ENCODE measurements at regions not wholly inside any gene's neighbourhood (a gene's known extent, or its start where the extent isn't known, plus 50 kb on each side); places are given as distances from the start of the nearest gene placed in this dataset.

- TF ChIP-seq ZNF462 (CRISPR knock-in tag; IDR thresholded peaks at IDR 0.05) (no peak), CREB1 (CRISPR knock-in tag; IDR thresholded peaks at IDR 0.05; ENCODE audit: low read depth) (no peak), NANOG (IDR thresholded peaks at IDR 0.05; ENCODE audit: borderline replicate concordance) (no peak), ETS1 (IDR thresholded peaks at IDR 0.05) (no peak), EZH2 (IDR thresholded peaks at IDR 0.05; ENCODE audit: low read depth, unreplicated experiment) (no peak), STAT1 (IDR thresholded peaks at IDR 0.05; ENCODE audit: unreplicated experiment) (no peak), ZNF331 (CRISPR knock-in tag; IDR thresholded peaks at IDR 0.05; ENCODE audit: low read depth) (no peak)
Measured at GRCh38 chr13:36766295-36766694, 52.7 kb upstream of the RFXAP start (continued).

GRCh38 chr13:36767276-36767675 lies 51.7 kb upstream of the RFXAP start:
- no peaks in the 10 kb centered on the region for H3F3A ChIP-seq (replicated peaks; ENCODE audit: low read depth)
- H3K79me2 ChIP-seq (replicated peaks; ENCODE audit: insufficient read depth) = no peaks in the 10 kb centered on the region
- H3K27ac Mint-ChIP-seq = no peak overlapping the region
- H3K4me2 ChIP-seq = no peak overlapping the region
- no peak overlapping the region for H3K4me3 ChIP-seq
- no peaks in the 10 kb centered on the region for H3K27me3 ChIP-seq (ENCODE audit: insufficient read depth)
- DNase-seq (ENCODE audit: low spot score) = no peak
- H3K36me3 ChIP-seq (ENCODE audit: insufficient read depth) = no peaks in the 10 kb centered on the region
- no peak for ATAC-seq
- H3K36me3 Mint-ChIP-seq (ENCODE audit: low read depth) = peaks cover 23% of the 10 kb centered on the region; the same call in 1 of the 3 replicates
- no peak overlapping the region for H2AFZ ChIP-seq
- H4K20me1 ChIP-seq (replicated peaks; ENCODE audit: insufficient read depth) = no peaks in the 10 kb centered on the region
- H3K27me3 Mint-ChIP-seq (ENCODE audit: insufficient read depth, low read depth, poor library complexity) = no peaks in the 10 kb centered on the region
- H3K9me3 Mint-ChIP-seq = peaks cover 23% of the 10 kb centered on the region
- no peak overlapping the region for H3K4me3 Mint-ChIP-seq
- H3K4me1 Mint-ChIP-seq = peaks cover 24% of the 10 kb centered on the region
- no peaks in the 10 kb centered on the region for H3K4me1 ChIP-seq (ENCODE audit: insufficient read depth)
- peaks cover 20% of the 10 kb centered on the region for H3K9me2 ChIP-seq (ENCODE audit: insufficient read depth)
- H3K27ac ChIP-seq (ENCODE audit: low read depth) = no peak overlapping the region
- TF ChIP-seq JUNB (IDR thresholded peaks at IDR 0.05; ENCODE audit: unreplicated experiment) (no peak), ZNF331 (CRISPR knock-in tag; IDR thresholded peaks at IDR 0.05; ENCODE audit: low read depth) (no peak), NANOG (IDR thresholded peaks at IDR 0.05; ENCODE audit: borderline replicate concordance) (no peak), ZNF462 (CRISPR knock-in tag; IDR thresholded peaks at IDR 0.05) (no peak)

Data from GM23338 (cell line).